RWPE2 (cell line): ENCODE measurements at regions not wholly inside any gene's neighbourhood (a gene's known extent, or its start where the extent isn't known, plus 50 kb on each side); places are given as distances from the start of the nearest gene placed in this dataset.

ENCODE experiments used
- ATAC-seq: fragments of 200-7000 bp; cut with Tn5 transposase; 3 replicates; pipeline ENCODE4 v1.9.1; 2021; ENCODE audit warnings: low read depth
- DNase-seq: peaks from one replicate; pipeline ENCODE4 v3.0.0-alpha.2; 2020; ENCODE audit warnings: low spot score
- H3K27ac ChIP-seq: fragments of 450-650 bp; 2 replicates; pipeline ENCODE4 v1.5.1; 2017; ENCODE audit warnings: mild to moderate bottlenecking; ENCODE audit not compliant: poor library complexity, severe bottlenecking
- H3K27me3 ChIP-seq: fragments of 250-450 bp; sonication (Bioruptor Pico); 2 replicates; pipeline ENCODE4 v1.5.1; 2021; ENCODE audit warnings: mild to moderate bottlenecking, moderate library complexity; ENCODE audit not compliant: insufficient read depth, poor library complexity, severe bottlenecking
- H3K36me3 ChIP-seq: fragments of 250-450 bp; sonication (Bioruptor Pico); 2 replicates; pipeline ENCODE4 v1.5.1; 2020; ENCODE audit warnings: low read depth, mild to moderate bottlenecking, moderate library complexity
- H3K4me1 ChIP-seq: fragments of 250-450 bp; sonication (Bioruptor Pico); 2 replicates; pipeline ENCODE4 v1.5.1; 2021; ENCODE audit warnings: mild to moderate bottlenecking, moderate library complexity; ENCODE audit not compliant: insufficient read depth, poor library complexity, severe bottlenecking
- H3K4me3 ChIP-seq: fragments of 250-450 bp; sonication (Bioruptor Pico); 2 replicates; pipeline ENCODE4 v1.5.1; 2021; ENCODE audit warnings: mild to moderate bottlenecking, moderate library complexity; ENCODE audit not compliant: severe bottlenecking
- H3K9me3 ChIP-seq: fragments of 250-450 bp; sonication (Bioruptor Pico); 2 replicates; pipeline ENCODE4 v1.5.1; 2021; ENCODE audit warnings: mild to moderate bottlenecking, moderate library complexity; ENCODE audit not compliant: severe bottlenecking
- TF ChIP-seq, protein P1 (sequence below): fragments of 450-650 bp; IDR thresholded peaks from one replicate; pipeline ENCODE4 v1.5.1; 2017; ENCODE audit warnings: mild to moderate bottlenecking, moderate library complexity; ENCODE audit not compliant: poor library complexity, severe bottlenecking

DNA sequence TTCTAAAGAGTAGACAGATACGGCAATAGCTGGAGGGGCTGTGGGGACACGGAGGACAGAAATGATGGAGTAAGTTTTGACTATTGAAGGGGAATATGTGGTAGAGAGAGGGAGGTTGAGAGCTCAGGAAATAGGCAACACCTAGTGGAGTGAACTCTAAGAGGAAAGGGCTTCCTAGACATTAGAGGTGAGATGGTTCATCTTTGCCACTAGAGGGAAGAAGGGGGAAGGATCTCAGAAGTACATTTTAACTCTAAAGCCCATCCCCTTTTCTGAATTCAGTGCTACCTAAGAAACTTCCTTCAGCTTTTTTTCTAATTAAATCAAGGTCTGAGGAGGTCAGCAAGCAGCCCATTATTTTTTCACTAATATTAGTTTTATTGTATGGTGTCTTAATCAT is 689.4 kb upstream of the MAP3K7 start:
- peak; percentile 58; the same call in 1 of the 3 replicates for ATAC-seq
- no peaks in the 10 kb centered on the region for H3K9me3 ChIP-seq
- H3K4me1 ChIP-seq: no peaks in the 10 kb centered on the region
- H3K36me3 ChIP-seq: no peaks in the 10 kb centered on the region
- no peak overlapping the region for H3K27ac ChIP-seq
- TF ChIP-seq, protein P1, sequence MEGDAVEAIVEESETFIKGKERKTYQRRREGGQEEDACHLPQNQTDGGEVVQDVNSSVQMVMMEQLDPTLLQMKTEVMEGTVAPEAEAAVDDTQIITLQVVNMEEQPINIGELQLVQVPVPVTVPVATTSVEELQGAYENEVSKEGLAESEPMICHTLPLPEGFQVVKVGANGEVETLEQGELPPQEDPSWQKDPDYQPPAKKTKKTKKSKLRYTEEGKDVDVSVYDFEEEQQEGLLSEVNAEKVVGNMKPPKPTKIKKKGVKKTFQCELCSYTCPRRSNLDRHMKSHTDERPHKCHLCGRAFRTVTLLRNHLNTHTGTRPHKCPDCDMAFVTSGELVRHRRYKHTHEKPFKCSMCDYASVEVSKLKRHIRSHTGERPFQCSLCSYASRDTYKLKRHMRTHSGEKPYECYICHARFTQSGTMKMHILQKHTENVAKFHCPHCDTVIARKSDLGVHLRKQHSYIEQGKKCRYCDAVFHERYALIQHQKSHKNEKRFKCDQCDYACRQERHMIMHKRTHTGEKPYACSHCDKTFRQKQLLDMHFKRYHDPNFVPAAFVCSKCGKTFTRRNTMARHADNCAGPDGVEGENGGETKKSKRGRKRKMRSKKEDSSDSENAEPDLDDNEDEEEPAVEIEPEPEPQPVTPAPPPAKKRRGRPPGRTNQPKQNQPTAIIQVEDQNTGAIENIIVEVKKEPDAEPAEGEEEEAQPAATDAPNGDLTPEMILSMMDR: peak; percentile 35
- no peak for DNase-seq
- no peak overlapping the region for H3K4me3 ChIP-seq
- H3K27me3 ChIP-seq: no peaks in the 10 kb centered on the region

DNA sequence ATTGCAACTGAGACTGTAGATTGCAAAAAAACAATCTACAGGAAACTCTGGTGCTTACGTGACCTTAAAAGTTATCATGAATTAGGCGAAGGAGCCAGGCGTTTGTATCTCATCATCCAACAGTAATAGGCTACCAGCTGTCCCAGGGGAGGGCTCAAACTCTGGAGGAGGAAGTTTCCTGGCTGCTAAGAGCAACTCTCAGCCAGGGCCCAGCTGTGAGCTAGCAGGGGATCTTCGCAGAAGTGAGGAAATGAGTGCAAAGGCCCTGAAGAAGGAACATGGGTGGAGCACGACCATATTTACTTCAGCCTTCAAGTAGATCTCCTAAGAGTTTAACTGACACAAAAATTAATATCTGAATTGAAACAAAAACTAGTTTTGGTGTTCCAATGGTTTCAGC is 686.9 kb upstream of the MAP3K7 start:
- ATAC-seq (no peak), DNase-seq (no peak)
- H3K36me3 ChIP-seq: no peaks in the 10 kb centered on the region
- H3K4me3 ChIP-seq: no peak overlapping the region
- no peaks in the 10 kb centered on the region for H3K4me1 ChIP-seq
- no peaks in the 10 kb centered on the region for H3K27me3 ChIP-seq
- no peak overlapping the region for H3K27ac ChIP-seq
- H3K9me3 ChIP-seq: peaks cover 2% of the 10 kb centered on the region
- TF ChIP-seq, protein P1: no peak

DNA sequence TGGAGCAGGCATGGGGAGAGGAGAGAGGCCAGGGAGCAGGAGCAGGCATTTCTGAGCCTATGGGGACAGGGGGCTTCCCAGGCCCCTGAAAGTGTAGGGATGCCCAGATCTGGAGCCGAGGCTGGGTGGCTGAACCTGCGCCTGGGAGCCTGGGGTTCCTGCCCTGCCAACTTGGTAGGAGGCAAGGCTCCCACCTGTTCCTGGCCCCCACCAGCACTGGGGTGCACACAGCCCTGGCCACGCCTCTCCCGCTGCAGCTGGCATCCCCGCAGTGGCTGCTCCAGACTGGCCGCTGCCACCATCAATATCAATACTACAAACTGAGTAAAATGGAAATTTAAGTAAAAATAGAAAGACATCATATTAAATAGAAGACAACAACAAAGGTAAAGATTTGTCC is 684.9 kb upstream of the MAP3K7 start:
- no peak overlapping the region for H3K27ac ChIP-seq
- DNase-seq: no peak
- H3K9me3 ChIP-seq: peaks cover 2% of the 10 kb centered on the region
- ATAC-seq: no peak
- no peak overlapping the region for H3K4me3 ChIP-seq
- H3K4me1 ChIP-seq: no peaks in the 10 kb centered on the region
- no peaks in the 10 kb centered on the region for H3K36me3 ChIP-seq
- H3K27me3 ChIP-seq: no peaks in the 10 kb centered on the region
- TF ChIP-seq, protein P1: no peak

DNA sequence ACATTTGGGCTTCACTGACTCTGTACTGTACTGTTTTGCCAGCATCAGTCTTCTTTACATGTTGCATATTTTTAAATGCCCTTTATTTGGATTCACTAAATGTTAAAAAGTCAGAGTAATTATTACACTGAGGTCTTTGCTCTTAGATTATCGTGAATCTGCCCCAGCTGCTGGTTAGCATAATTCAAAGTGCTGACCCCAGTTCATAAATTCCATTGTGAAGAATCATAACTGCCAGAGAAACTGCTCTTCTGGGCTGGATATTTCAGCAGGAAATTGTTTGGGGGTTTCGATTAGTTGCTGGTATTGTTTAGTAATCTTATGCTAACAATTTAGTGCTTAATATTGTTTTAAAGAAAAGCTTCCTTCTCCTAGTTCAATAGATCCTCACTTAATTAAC is 682.1 kb upstream of the MAP3K7 start:
- Histone ChIP-seq H3K4me1 (no peaks in the 10 kb centered on the region), H3K36me3 (no peaks in the 10 kb centered on the region), H3K27me3 (no peaks in the 10 kb centered on the region), H3K9me3 (peaks cover 2% of the 10 kb centered on the region), H3K4me3 (no peak overlapping the region), H3K27ac (no peak overlapping the region)
- DNase-seq (no peak), ATAC-seq (no peak)
- TF ChIP-seq, protein P1: no peak

DNA sequence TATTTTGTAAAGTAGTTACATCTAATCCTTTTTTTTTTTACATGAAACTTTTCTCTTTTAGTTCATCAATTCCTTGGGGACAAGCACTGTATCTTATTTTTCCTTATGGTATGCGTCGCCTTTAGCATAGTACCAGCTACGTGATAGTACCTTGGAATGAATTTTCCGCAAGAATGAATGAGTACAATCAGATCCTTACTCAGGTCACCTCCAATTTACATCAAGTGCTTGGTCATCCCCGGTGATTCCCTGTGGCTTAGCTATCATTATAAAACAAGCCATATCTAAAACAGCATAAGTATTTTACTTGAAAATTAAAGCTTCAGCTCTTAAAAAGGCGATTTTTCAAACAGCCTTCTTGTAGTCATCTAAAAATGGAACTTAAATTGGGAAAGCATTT is 680.4 kb upstream of the MAP3K7 start:
- Histone ChIP-seq H3K4me3 (no peak overlapping the region), H3K27me3 (no peaks in the 10 kb centered on the region), H3K27ac (no peak overlapping the region), H3K9me3 (peaks cover 2% of the 10 kb centered on the region), H3K4me1 (no peaks in the 10 kb centered on the region), H3K36me3 (no peaks in the 10 kb centered on the region)
- DNase-seq (no peak), ATAC-seq (no peak)
- TF ChIP-seq, protein P1: no peak
